Type B pancreatic cell (in vitro differentiated cells): ENCODE measurements at regions not wholly inside any gene's neighbourhood (a gene's known extent, or its start where the extent isn't known, plus 50 kb on each side); places are given as distances from the start of the nearest gene placed in this dataset.

Experiments
- DNase-seq: peaks from one replicate; pipeline ENCODE4 v3.0.0; 2021; ENCODE audit warnings: mixed read lengths; ENCODE audit not compliant: unreplicated experiment; ENCODE audit errors: extremely low spot score
- H3K27ac Mint-ChIP-seq: 2 replicates; pipeline ENCODE4 v1.8.0; 2021; ENCODE audit warnings: mild to moderate bottlenecking, mixed read lengths
- H3K27me3 Mint-ChIP-seq: 2 replicates; pipeline ENCODE4 v1.8.0; 2021; ENCODE audit warnings: mixed read lengths
- H3K36me3 Mint-ChIP-seq: 2 replicates; pipeline ENCODE4 v1.8.0; 2021; ENCODE audit warnings: mixed read lengths
- H3K4me1 Mint-ChIP-seq: one replicate; pipeline ENCODE4 v1.8.0; 2021; ENCODE audit warnings: mixed read lengths; ENCODE audit not compliant: unreplicated experiment
- H3K4me3 Mint-ChIP-seq: 2 replicates; pipeline ENCODE4 v1.8.0; 2021; ENCODE audit warnings: mild to moderate bottlenecking, mixed read lengths
- H3K9me3 Mint-ChIP-seq: 2 replicates; pipeline ENCODE4 v1.8.0; 2021; ENCODE audit warnings: mixed read lengths
- CTCF ChIP-seq: fragments of 200-600 bp; sonication (generic); conservative IDR thresholded peaks from 2 replicates; pipeline ENCODE4 v1.5.0; 2021; ENCODE audit warnings: antibody characterized with exemption, mild to moderate bottlenecking

GRCh38 chr1:34425046-34425445 is 248.3 kb downstream of the C1orf94 start:
- Mint-ChIP-seq H3K9me3 (no peaks in the 10 kb centered on the region), H3K4me1 (no peaks in the 10 kb centered on the region), H3K27ac (no peak overlapping the region), H3K4me3 (no peak overlapping the region), H3K36me3 (no peaks in the 10 kb centered on the region), H3K27me3 (peaks cover 36% of the 10 kb centered on the region)
- no peak for DNase-seq
- TF ChIP-seq CTCF: no peak

GRCh38 chr1:34425785-34426184 is 249.1 kb downstream of the C1orf94 start:
- Mint-ChIP-seq H3K9me3 (no peaks in the 10 kb centered on the region), H3K27me3 (peaks cover 36% of the 10 kb centered on the region), H3K4me3 (no peak overlapping the region), H3K36me3 (no peaks in the 10 kb centered on the region), H3K27ac (no peak overlapping the region), H3K4me1 (no peaks in the 10 kb centered on the region)
- no peak for TF ChIP-seq CTCF
- DNase-seq: no peak

- no peak for DNase-seq
- Mint-ChIP-seq H3K4me3 (no peak overlapping the region), H3K27ac (no peak overlapping the region)
Measured at GRCh38 chr1:34426325-34426896, 249.7 kb downstream of the C1orf94 start.

GRCh38 chr1:34427170-34427569 is 250.5 kb downstream of the C1orf94 start:
- DNase-seq: no peak
- no peaks in the 10 kb centered on the region for H3K36me3 Mint-ChIP-seq
- TF ChIP-seq CTCF: no peak
- no peak overlapping the region for H3K4me3 Mint-ChIP-seq
- no peak overlapping the region for H3K27ac Mint-ChIP-seq
- no peaks in the 10 kb centered on the region for H3K4me1 Mint-ChIP-seq
- H3K9me3 Mint-ChIP-seq: no peaks in the 10 kb centered on the region
- H3K27me3 Mint-ChIP-seq: peaks cover 37% of the 10 kb centered on the region

More at GRCh38 chr1:34426325-34426896, 249.7 kb downstream of the C1orf94 start:
- H3K36me3 Mint-ChIP-seq: no peaks in the 10 kb centered on the region
- H3K4me1 Mint-ChIP-seq: no peaks in the 10 kb centered on the region
- H3K27me3 Mint-ChIP-seq: peaks cover 34% of the 10 kb centered on the region
- TF ChIP-seq CTCF: no peak
- no peaks in the 10 kb centered on the region for H3K9me3 Mint-ChIP-seq

GRCh38 chr1:34433099-34433498 is 256.4 kb downstream of the C1orf94 start:
- H3K4me1 Mint-ChIP-seq: no peaks in the 10 kb centered on the region
- H3K27ac Mint-ChIP-seq: no peak overlapping the region
- no peak overlapping the region for H3K4me3 Mint-ChIP-seq
- peaks cover 32% of the 10 kb centered on the region for H3K27me3 Mint-ChIP-seq
- no peak for DNase-seq
- H3K9me3 Mint-ChIP-seq: no peaks in the 10 kb centered on the region
- TF ChIP-seq CTCF: no peak
- H3K36me3 Mint-ChIP-seq: no peaks in the 10 kb centered on the region

- H3K9me3 Mint-ChIP-seq: no peaks in the 10 kb centered on the region
- H3K4me3 Mint-ChIP-seq: no peak overlapping the region
- TF ChIP-seq CTCF: no peak
- H3K36me3 Mint-ChIP-seq: no peaks in the 10 kb centered on the region
- peaks cover 36% of the 10 kb centered on the region for H3K27me3 Mint-ChIP-seq
- DNase-seq: no peak
- peaks cover under 1% of the 10 kb centered on the region for H3K4me1 Mint-ChIP-seq
- H3K27ac Mint-ChIP-seq: no peak overlapping the region
Measured at GRCh38 chr1:34436836-34437235, 260.1 kb downstream of the C1orf94 start.
